Testis (tissue), 2 donors: ENCODE measurements at regions not wholly inside any gene's neighbourhood (a gene's known extent, or its start where the extent isn't known, plus 50 kb on each side); places are given as distances from the start of the nearest gene placed in this dataset.

Source experiments
- DNase-seq: peaks from one replicate; pipeline ENCODE4 v3.0.0-alpha.2; 2019
- H3K27ac ChIP-seq, 2 donors: fragments of 200-600 bp; sonication (generic); one replicate each; pipeline ENCODE4 v1.5.1; 2019
- H3K27me3 ChIP-seq: fragments of 200-600 bp; sonication (generic); one replicate; pipeline ENCODE4 v1.5.1; 2019
- H3K36me3 ChIP-seq: fragments of 200-600 bp; sonication (generic); one replicate; pipeline ENCODE4 v1.5.1; 2017; ENCODE audit warnings: low read depth; ENCODE audit errors: missing control alignments
- H3K4me1 ChIP-seq: fragments of 200-600 bp; sonication (generic); one replicate; pipeline ENCODE4 v1.5.1; 2019
- H3K4me3 ChIP-seq, 2 donors: fragments of 200-600 bp; sonication (generic); one replicate each; pipeline ENCODE4 v1.5.1; 2017 to 2019
- H3K9me3 ChIP-seq: fragments of 200-600 bp; sonication (generic); one replicate; pipeline ENCODE4 v1.5.1; 2017
- CTCF ChIP-seq, 3 experiments: fragments of 450-650 bp in 2 of 3; fragments of 200-600 bp in 1 of 3; sonication (generic) in 1 of 3; IDR thresholded peaks; one replicate each; pipeline ENCODE4 v1.5.1; 2016 to 2019; ENCODE audit warnings: antibody characterized with exemption in 3 of 3, mild to moderate bottlenecking in 2 of 3, moderate library complexity in 1 of 3
- POLR2A ChIP-seq: fragments of 450-650 bp; IDR thresholded peaks from one replicate; pipeline ENCODE4 v1.6.1; 2017; ENCODE audit warnings: antibody characterized with exemption, mild to moderate bottlenecking, moderate library complexity
- WGBS, 2 donors: methylation state at CpG; one replicate each; pipeline ENCODE4 v1.1.5; 2018; 5-methylcytosine and 5-hydroxymethylcytosine counted together
- intact Hi-C: fragments of 100-400 bp; cut with DNase I; formaldehyde crosslinking; loops from one replicate; pipeline ENCODE4 v1.15.1; 2023; ENCODE audit warnings: low total_unique reads

DNA sequence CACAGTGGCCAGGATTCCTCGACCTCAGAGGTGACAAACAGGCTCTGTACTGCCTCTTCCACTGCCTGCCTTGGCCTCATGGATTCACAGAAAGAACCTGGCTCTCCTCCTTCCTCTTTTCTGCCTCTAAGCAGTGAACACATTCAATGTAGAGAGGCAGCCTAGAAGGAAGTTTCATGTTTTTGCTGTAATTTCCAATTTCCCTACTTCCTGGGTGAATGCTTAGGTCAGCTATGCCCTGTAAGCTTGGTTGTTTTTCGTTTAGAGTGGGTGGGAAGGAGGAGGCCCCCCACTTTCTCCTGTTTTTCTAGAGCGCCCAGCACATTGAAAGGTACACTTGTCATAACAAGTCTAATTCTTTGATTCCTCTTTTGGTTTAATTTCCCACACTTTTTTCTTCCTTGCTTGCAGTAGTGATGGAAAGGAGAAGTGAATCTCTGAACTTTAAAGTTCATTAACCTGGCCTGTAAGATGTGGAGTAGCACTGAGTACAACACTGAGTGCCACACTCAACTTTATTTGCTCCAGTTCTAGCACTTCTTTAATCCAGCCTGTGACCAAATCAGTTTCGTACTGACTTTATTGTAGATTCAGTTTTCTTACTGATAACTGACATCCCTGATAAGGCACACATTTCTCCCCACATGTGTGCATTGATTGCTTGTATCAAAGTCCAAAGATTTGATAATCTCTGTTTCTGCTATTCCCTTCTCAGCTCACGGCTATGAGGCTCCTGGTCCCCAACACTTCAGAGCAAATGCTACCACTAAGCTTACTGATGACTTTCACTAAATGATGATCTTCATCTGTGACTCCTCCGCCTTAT, 100.0 kb upstream of the MAN1A1 start:
- Histone ChIP-seq H3K27me3 (no peaks in the 10 kb centered on the region), H3K4me3 (no peak overlapping the region), H3K36me3 (no peaks in the 10 kb centered on the region), H3K4me1 (peaks cover 6% of the 10 kb centered on the region), H3K27ac (no peak overlapping the region), H3K9me3 (no peaks in the 10 kb centered on the region)
- no peak for DNase-seq
- intact Hi-C loops: no loop called here
- TF ChIP-seq CTCF (IDR thresholded peaks at IDR 0.05) (no peak), POLR2A (no peak)
- WGBS, 2 donors: 72 to 76% methylated on average over 6 of the region's 6 CpGs

GRCh38 chr6:119447921-119448320, 98.4 kb upstream of the MAN1A1 start:
- no peaks in the 10 kb centered on the region for H3K36me3 ChIP-seq
- peaks cover 6% of the 10 kb centered on the region for H3K4me1 ChIP-seq
- H3K9me3 ChIP-seq: no peaks in the 10 kb centered on the region
- no peak overlapping the region for H3K4me3 ChIP-seq
- no peaks in the 10 kb centered on the region for H3K27me3 ChIP-seq
- DNase-seq: no peak
- 86 to 93% methylated on average over 3 of the region's 3 CpGs for WGBS, 2 donors
- no peak for TF ChIP-seq POLR2A
- no peak for TF ChIP-seq CTCF (IDR thresholded peaks at IDR 0.05)
- intact Hi-C loops: no loop called here
- H3K27ac ChIP-seq: no peak overlapping the region

GRCh38 chr6:119446609-119447008, 97.0 kb upstream of the MAN1A1 start:
- 78 to 81% methylated on average over 2 of the region's 2 CpGs for WGBS, 2 donors
- no peak overlapping the region for H3K27ac ChIP-seq
- no peak overlapping the region for H3K4me3 ChIP-seq
- H3K9me3 ChIP-seq: no peaks in the 10 kb centered on the region
- intact Hi-C loops: no loop called here
- TF ChIP-seq POLR2A: no peak
- no peak for TF ChIP-seq CTCF (IDR thresholded peaks at IDR 0.05)
- no peaks in the 10 kb centered on the region for H3K27me3 ChIP-seq
- H3K4me1 ChIP-seq: peaks cover 6% of the 10 kb centered on the region
- no peaks in the 10 kb centered on the region for H3K36me3 ChIP-seq
- peak; percentile 35 for DNase-seq

DNA sequence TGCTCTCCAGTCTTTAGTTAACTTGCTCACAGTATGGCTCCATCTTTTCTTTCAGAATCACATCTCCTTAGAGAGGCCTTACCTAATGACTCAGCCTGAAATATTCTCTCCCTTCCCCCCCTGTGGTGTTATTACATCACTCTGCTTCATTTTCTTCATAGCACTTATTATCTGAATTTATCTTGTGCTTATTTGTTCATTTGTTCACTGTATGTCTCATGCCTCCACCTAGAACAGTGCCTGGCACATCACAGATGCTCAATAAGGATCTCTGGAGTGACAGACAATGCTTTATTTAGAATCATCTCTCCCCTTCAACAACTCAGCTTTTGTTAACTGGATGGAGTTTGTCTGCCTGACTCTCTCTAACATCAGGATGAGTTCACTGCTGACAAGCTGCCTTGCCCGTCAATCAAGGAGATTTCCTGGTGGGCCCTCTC, 96.6 kb upstream of the MAN1A1 start:
- Histone ChIP-seq H3K9me3 (no peaks in the 10 kb centered on the region), H3K4me1 (peaks cover 6% of the 10 kb centered on the region), H3K36me3 (no peaks in the 10 kb centered on the region), H3K27ac (no peak overlapping the region), H3K27me3 (no peaks in the 10 kb centered on the region), H3K4me3 (no peak overlapping the region)
- WGBS, 2 donors: 86 to 92% methylated on average over 1 of the region's 1 CpG
- intact Hi-C loops: no loop called here
- TF ChIP-seq POLR2A (no peak), CTCF (IDR thresholded peaks at IDR 0.05) (no peak)
- no peak for DNase-seq

DNA sequence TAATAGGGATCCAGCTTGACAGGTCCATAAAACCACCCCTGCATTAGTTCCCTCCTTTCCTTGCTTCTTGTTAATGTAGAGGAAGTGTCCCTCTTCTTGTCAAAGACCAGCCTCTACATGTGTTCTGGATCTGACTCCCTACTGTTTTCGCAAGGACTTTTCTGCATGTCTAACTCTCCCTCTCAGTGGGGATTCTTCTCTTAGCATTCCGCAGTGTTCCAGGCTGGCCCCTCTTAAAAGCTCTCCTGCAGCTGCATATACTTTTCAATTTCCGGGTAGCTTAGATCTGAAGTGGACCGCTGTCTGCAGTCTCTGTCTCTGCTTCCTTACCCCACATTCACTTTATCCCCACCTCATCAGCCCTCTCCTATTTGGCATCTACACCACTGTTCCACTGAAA, 96.1 kb upstream of the MAN1A1 start:
- Histone ChIP-seq H3K9me3 (no peaks in the 10 kb centered on the region), H3K4me3 (no peak overlapping the region), H3K27me3 (no peaks in the 10 kb centered on the region), H3K27ac (no peak overlapping the region), H3K36me3 (no peaks in the 10 kb centered on the region), H3K4me1 (peaks cover 6% of the 10 kb centered on the region)
- TF ChIP-seq POLR2A (no peak), CTCF (IDR thresholded peaks at IDR 0.05) (no peak)
- 90 to 94% methylated on average over 4 of the region's 4 CpGs for WGBS, 2 donors
- intact Hi-C loops: no loop called here
- DNase-seq: no peak
